GM23248 (cell line): ENCODE measurements at regions not wholly inside any gene's neighbourhood (a gene's known extent, or its start where the extent isn't known, plus 50 kb on each side); places are given as distances from the start of the nearest gene placed in this dataset.
"Not testable (repeated sequence)": the region's sequence is repeated elsewhere in the genome, so short reads cannot be mapped to it uniquely, and the experiment has no call there.

ENCODE experiments used
- EZH2 ChIP-seq: fragments of 200-600 bp; sonication (generic); IDR thresholded peaks from 2 replicates; pipeline ENCODE4 v1.6.1; 2018; ENCODE audit warnings: antibody characterized with exemption, mild to moderate bottlenecking; ENCODE audit not compliant: insufficient read depth, poor library complexity, severe bottlenecking
- EZH2phosphoT487 ChIP-seq: fragments of 200-600 bp; sonication (generic); IDR thresholded peaks from 2 replicates; pipeline ENCODE4 v1.6.1; 2018; ENCODE audit warnings: antibody characterized with exemption, moderate library complexity, mild to moderate bottlenecking, low read depth; ENCODE audit not compliant: insufficient read depth

- not testable (repeated sequence) for TF ChIP-seq EZH2, EZH2phosphoT487
Measured at GRCh38 chr9:63812822-63813221, 1472.2 kb downstream of the FOXD4L5 start.
